K562 (cell line): ENCODE measurements at regions not wholly inside any gene's neighbourhood (a gene's known extent, or its start where the extent isn't known, plus 50 kb on each side); places are given as distances from the start of the nearest gene placed in this dataset.

ENCODE experiments used
- ATAC-seq: fragments of 200-7000 bp; cut with Tn5 transposase; 3 replicates; pipeline ENCODE4 v1.9.1; 2020; ENCODE audit warnings: moderate library complexity
- BruUV-seq: library from RNA; stranded (reverse); fragments of 400-500 nt; replicated peaks from 2 replicates; lab custom pipeline; 2021; lab: Mats Ljungman, UMichigan
- CTCF ChIA-PET: fragments of 300-600 bp; formaldehyde crosslinking; extraction: SDS; loops from one replicate; lab custom pipeline; 2021; ENCODE audit warnings: low intra/inter-chr PET ratio; lab: Yijun Ruan, JAX
- POLR2A ChIA-PET: fragments of 300-600, 350-650 bp; sonication (Branson Sonifier 250); formaldehyde crosslinking; extraction: SDS; loops from one replicate; lab custom pipeline; 2021; ENCODE audit warnings: antibody characterized with exemption, inconsistent platforms; lab: Yijun Ruan, JAX
- DNase-seq, 4 experiments: peaks; one replicate each; pipeline versions ENCODE4 v3.0.0 to v3.0.0-alpha.2; 2011 to 2018; ENCODE audit warnings: low spot score in 3 of 4, mixed read lengths in 3 of 4; ENCODE audit errors: extremely low read depth in 1 of 4
- FAIRE-seq: peaks from 2 replicates; lab custom pipeline; 2011; peaks lifted over from hg19 to GRCh38; lab: Jason Lieb, UNC
- H2AFZ ChIP-seq: 2 replicates; pipeline ENCODE4 v1.6.0; 2011; ENCODE audit warnings: low read depth, low read length, control low read depth, inconsistent platforms
- H3K27ac ChIP-seq: fragments of 200-600 bp; 3 replicates; pipeline ENCODE4 v1.8.0; 2011; ENCODE audit warnings: low read depth, mild to moderate bottlenecking, control low read depth, inconsistent platforms, low read length, moderate library complexity, mixed read lengths; ENCODE audit errors: extremely low read depth
- H3K27me3 ChIP-seq, 2 experiments: fragments of 300-600 bp in 1 of 2; 2 replicates in 1 of 2; 3 replicates in 1 of 2; pipeline versions ENCODE4 v1.6.0 to v1.8.0; 2011; ENCODE audit warnings: inconsistent platforms in 2 of 2, low read length in 2 of 2, mild to moderate bottlenecking in 1 of 2, mixed read lengths in 1 of 2, moderate library complexity in 1 of 2; ENCODE audit not compliant: control insufficient read depth in 2 of 2, insufficient read depth in 2 of 2
- H3K36me3 ChIP-seq: fragments of 300-600 bp; 3 replicates; pipeline ENCODE4 v1.8.0; 2011; ENCODE audit warnings: mild to moderate bottlenecking, low read length, inconsistent platforms; ENCODE audit not compliant: control insufficient read depth, insufficient read depth
- H3K4me1 ChIP-seq, 2 experiments: fragments of 200-600 bp in 1 of 2; replicated peaks in 1 of 2; 2 replicates in 1 of 2; 3 replicates in 1 of 2; pipeline versions ENCODE4 v1.5.1 to v1.8.0; 2011; ENCODE audit warnings: inconsistent platforms in 2 of 2, low read length in 2 of 2, mild to moderate bottlenecking in 1 of 2, mixed read lengths in 1 of 2, moderate library complexity in 1 of 2; ENCODE audit not compliant: control insufficient read depth in 2 of 2, insufficient read depth in 2 of 2
- H3K4me2 ChIP-seq: 2 replicates; pipeline ENCODE4 v1.6.1; 2011; ENCODE audit warnings: low read length, control low read depth, inconsistent platforms, mixed read lengths; ENCODE audit not compliant: insufficient read depth
- H3K4me3 ChIP-seq: fragments of 200-600 bp; sonication (generic), shearing (Covaris generic); 2 replicates; pipeline ENCODE4 v1.5.1; 2016; ENCODE audit warnings: control low read depth, inconsistent platforms
- H3K79me2 ChIP-seq: fragments of 200-600 bp; 3 replicates; pipeline ENCODE4 v1.8.0; 2011; ENCODE audit warnings: low read length, inconsistent platforms; ENCODE audit not compliant: control insufficient read depth, insufficient read depth
- H3K9ac ChIP-seq, 2 experiments: 2 replicates each; pipeline versions ENCODE4 v1.6.0 to v1.6.1; 2011; ENCODE audit warnings: low read depth in 2 of 2, low read length in 2 of 2, control low read depth in 1 of 2, inconsistent platforms in 1 of 2, mild to moderate bottlenecking in 1 of 2, mixed read lengths in 1 of 2; ENCODE audit not compliant: insufficient read depth in 1 of 2
- H3K9me1 ChIP-seq: one replicate; pipeline ENCODE4 v1.6.0; 2011; ENCODE audit warnings: inconsistent platforms, mild to moderate bottlenecking, low read length, moderate library complexity; ENCODE audit not compliant: control insufficient read depth, insufficient read depth
- H3K9me3 ChIP-seq: replicated peaks from 2 replicates; pipeline ENCODE4 v1.5.1; 2011; ENCODE audit warnings: low read depth, low read length, inconsistent platforms; ENCODE audit not compliant: control insufficient read depth, insufficient read depth
- H4K20me1 ChIP-seq: replicated peaks from 2 replicates; pipeline ENCODE4 v1.6.1; 2011; ENCODE audit warnings: low read length, inconsistent platforms, mixed read lengths; ENCODE audit not compliant: control insufficient read depth, insufficient read depth
- HDAC8 ChIP-seq: fragments of 450-650 bp; IDR thresholded peaks from 2 replicates; pipeline ENCODE4 v1.6.1; 2016; ENCODE audit warnings: mild to moderate bottlenecking, missing genetic modification characterization, moderate library complexity, missing compliant biosample characterization
- HDGF ChIP-seq: fragments of 450-650 bp; IDR thresholded peaks from 2 replicates; pipeline ENCODE4 v1.6.1; 2016
- HMGN3 ChIP-seq: IDR thresholded peaks from 2 replicates; pipeline ENCODE4 v1.6.1; 2011; ENCODE audit warnings: borderline replicate concordance, low read depth, mild to moderate bottlenecking, mixed read lengths, low read length; ENCODE audit not compliant: insufficient read length; ENCODE audit errors: extremely low read depth
- MCM3 ChIP-seq: fragments of 450-650 bp; IDR thresholded peaks from 2 replicates; pipeline ENCODE4 v1.6.1; 2016
- NELFE ChIP-seq: IDR thresholded peaks from 2 replicates; pipeline ENCODE4 v1.6.1; 2011; ENCODE audit warnings: mild to moderate bottlenecking; ENCODE audit not compliant: insufficient read depth, insufficient read length
- PRPF4 ChIP-seq: fragments of 200-400 bp; formaldehyde crosslinking; IDR thresholded peaks from one replicate; pipeline ENCODE4 v1.6.1; 2017; ENCODE audit warnings: low read length, low read depth, mild to moderate bottlenecking; ENCODE audit not compliant: insufficient read depth, poor library complexity, severe bottlenecking
- STAT6 ChIP-seq: sonication (generic); formaldehyde crosslinking; IDR thresholded peaks from 2 replicates; pipeline ENCODE4 v1.8.1; 2023; ENCODE audit warnings: mild to moderate bottlenecking, missing genetic modification reagents
- THRA ChIP-seq: fragments of 450-650 bp; IDR thresholded peaks from 2 replicates; pipeline ENCODE4 v1.6.1; 2017; ENCODE audit warnings: mild to moderate bottlenecking, moderate library complexity
- ZNF444 ChIP-seq: fragments of 250-450 bp; sonication (Bioruptor Pico); IDR thresholded peaks from 2 replicates; pipeline ENCODE4 v1.4.0; 2020; ENCODE audit warnings: mild to moderate bottlenecking, moderate library complexity
- ZNF551 ChIP-seq: fragments of 250-450 bp; sonication (Bioruptor Pico); IDR thresholded peaks from 2 replicates; pipeline ENCODE4 v1.5.0; 2021; ENCODE audit warnings: mild to moderate bottlenecking, moderate library complexity
- ZNF583 ChIP-seq: fragments of 250-450 bp; sonication (Bioruptor Pico); IDR thresholded peaks from 2 replicates; pipeline ENCODE4 v1.4.0; 2020
- ZNF592 ChIP-seq: fragments of 450-650 bp; IDR thresholded peaks from 2 replicates; pipeline ENCODE4 v1.6.1; 2017; ENCODE audit warnings: antibody characterized with exemption, mild to moderate bottlenecking
- in situ Hi-C: fragments of 300-500 bp; cut with MboI; formaldehyde crosslinking; loops from 4 replicates; pipeline ENCODE4 v1.15.0; 2018; ENCODE audit warnings: inconsistent platforms, mixed read lengths
- intact Hi-C: fragments of 100-400 bp; cut with micrococcal nuclease; formaldehyde crosslinking; loops from 2 replicates; pipeline ENCODE4 v1.14.2; 2022

- H2AFZ ChIP-seq = no peak overlapping the region
- in situ Hi-C loops (no loop called here), intact Hi-C loops (no loop called here)
- no peaks in the 10 kb centered on the region for H3K4me1 ChIP-seq
- no peak for ATAC-seq
- no peaks in the 10 kb centered on the region for H3K9me1 ChIP-seq
- no peak overlapping the region for H3K9ac ChIP-seq
- no peak overlapping the region for H3K4me3 ChIP-seq
- no TSS peak for BruUV-seq
- TF ChIP-seq ZNF551 = no peak
- TF ChIP-seq THRA = no peak
- TF ChIP-seq ZNF583 (CRISPR knock-in tag) = no peak
- no peak for TF ChIP-seq MCM3
- no peak for TF ChIP-seq NELFE
- TF ChIP-seq STAT6 (CRISPR knock-in tag) = no peak
- TF ChIP-seq HDAC8 = no peak
- no peak for TF ChIP-seq ZNF592
- no peak for TF ChIP-seq HMGN3
- TF ChIP-seq ZNF444 (CRISPR knock-in tag) = no peak
- TF ChIP-seq HDGF = no peak
- TF ChIP-seq PRPF4 = no peak
- FAIRE-seq = no peak
- DNase-seq = no peak
- H3K27ac ChIP-seq = no peak overlapping the region
- no peaks in the 10 kb centered on the region for H3K36me3 ChIP-seq
- H3K27me3 ChIP-seq = no peaks in the 10 kb centered on the region
- H3K79me2 ChIP-seq = no peaks in the 10 kb centered on the region
- CTCF ChIA-PET = no interaction called here
- no peaks in the 10 kb centered on the region; the same call in 1 of the 2 replicates for H3K9me3 ChIP-seq
- H4K20me1 ChIP-seq = no peaks in the 10 kb centered on the region
- no peak overlapping the region for H3K4me2 ChIP-seq
- POLR2A ChIA-PET = no interaction called here
Measured at GRCh38 chr1:188672153-188672552, 1805.5 kb downstream of the BRINP3 start.
